ENCODE measurements at regions not wholly inside any gene's neighbourhood (a gene's known extent, or its start where the extent isn't known, plus 50 kb on each side); places are given as distances from the start of the nearest gene placed in this dataset.

GRCh38 chr2:60097298-60097697, 456.2 kb downstream of the BCL11A start:
- no peak for DNase-seq (ENCODE audit: low read depth, low spot score)

GRCh38 chr2:60096556-60096955, 456.9 kb downstream of the BCL11A start:
- DNase-seq (ENCODE audit: low read depth, low spot score): no peak

GRCh38 chr2:60095903-60096302, 457.6 kb downstream of the BCL11A start:
- DNase-seq (ENCODE audit: low read depth, low spot score): no peak

GRCh38 chr2:60095202-60095815, 458.1 kb downstream of the BCL11A start:
- DNase-seq (ENCODE audit: low read depth, low spot score): no peak

- no peak for DNase-seq (ENCODE audit: low read depth, low spot score)
Measured at GRCh38 chr2:60094450-60094929, 459.0 kb downstream of the BCL11A start.

GRCh38 chr2:60092781-60093180, 460.7 kb downstream of the BCL11A start:
- DNase-seq (ENCODE audit: low read depth, low spot score): no peak

- DNase-seq (ENCODE audit: low read depth, low spot score): no peak
Measured at GRCh38 chr2:60091894-60092293, 461.6 kb downstream of the BCL11A start.

- DNase-seq (ENCODE audit: low read depth, low spot score): no peak
Measured at GRCh38 chr2:60091266-60091665, 462.2 kb downstream of the BCL11A start.

GRCh38 chr2:60079562-60079961, 473.9 kb downstream of the BCL11A start:
- DNase-seq (ENCODE audit: low read depth, low spot score): no peak

- no peak for DNase-seq (ENCODE audit: low read depth, low spot score)
Measured at GRCh38 chr2:60075048-60075447, 478.4 kb downstream of the BCL11A start.

- no peak for DNase-seq (ENCODE audit: low read depth, low spot score)
Measured at GRCh38 chr2:60073201-60073600, 480.3 kb downstream of the BCL11A start.

- no peak for DNase-seq (ENCODE audit: low read depth, low spot score)
Measured at GRCh38 chr2:60072609-60073008, 480.8 kb downstream of the BCL11A start.

- DNase-seq (ENCODE audit: low read depth, low spot score): no peak
Measured at GRCh38 chr2:60071490-60071831, 482.0 kb downstream of the BCL11A start.

GRCh38 chr2:60070736-60071489, 482.5 kb downstream of the BCL11A start:
- no peak for DNase-seq (ENCODE audit: low read depth, low spot score)

- DNase-seq (ENCODE audit: low read depth, low spot score): no peak
Measured at GRCh38 chr2:60070196-60070595, 483.3 kb downstream of the BCL11A start.

GRCh38 chr2:60068755-60069154, 484.7 kb downstream of the BCL11A start:
- no peak for DNase-seq (ENCODE audit: low read depth, low spot score)

- no peak for DNase-seq (ENCODE audit: low read depth, low spot score)
Measured at GRCh38 chr2:60067006-60067405, 486.4 kb downstream of the BCL11A start.

GRCh38 chr2:60066096-60066839, 487.2 kb downstream of the BCL11A start:
- DNase-seq (ENCODE audit: low read depth, low spot score): no peak

- DNase-seq (ENCODE audit: low read depth, low spot score): no peak
Measured at GRCh38 chr2:60064687-60065389, 488.6 kb downstream of the BCL11A start.

- DNase-seq (ENCODE audit: low read depth, low spot score): no peak
Measured at GRCh38 chr2:60058781-60059180, 494.7 kb downstream of the BCL11A start.

GRCh38 chr2:60054571-60055340, 498.7 kb downstream of the BCL11A start:
- DNase-seq (ENCODE audit: low read depth, low spot score): no peak

Measured in smooth muscle cell of the brain vasculature (primary cell).